Fibroblast of skin of right biceps (primary cell): ENCODE measurements at regions not wholly inside any gene's neighbourhood (a gene's known extent, or its start where the extent isn't known, plus 50 kb on each side); places are given as distances from the start of the nearest gene placed in this dataset.
"Not testable (repeated sequence)": the region's sequence is repeated elsewhere in the genome, so short reads cannot be mapped to it uniquely, and the experiment has no call there.

ENCODE experiments used
- DNase-seq: peaks from one replicate; pipeline ENCODE4 v3.0.0-alpha.2; 2013

- DNase-seq, result no peak
These were observed 934.2 kb downstream of the TTLL7 start for GRCh38 chr1:83064589-83065242.

GRCh38 chr1:83060651-83061390 is 938.1 kb downstream of the TTLL7 start:
- DNase-seq, result no peak

GRCh38 chr1:83060221-83060620 is 938.7 kb downstream of the TTLL7 start:
- no peak for DNase-seq

GRCh38 chr1:83058327-83058726 is 940.6 kb downstream of the TTLL7 start:
- DNase-seq, result no peak

GRCh38 chr1:83055391-83056170 is 943.4 kb downstream of the TTLL7 start:
- peak; percentile 11 for DNase-seq

- no peak for DNase-seq
These were observed 945.5 kb downstream of the TTLL7 start for GRCh38 chr1:83053446-83053845.

- no peak for DNase-seq
These were observed 946.1 kb downstream of the TTLL7 start for GRCh38 chr1:83052865-83053264.

GRCh38 chr1:83051053-83051452 is 947.9 kb downstream of the TTLL7 start:
- DNase-seq, result not testable (repeated sequence)

- DNase-seq, result peak; percentile 74
These were observed 955.7 kb downstream of the TTLL7 start for GRCh38 chr1:83043244-83043643.

GRCh38 chr1:83039091-83039490 is 959.8 kb downstream of the TTLL7 start:
- not testable (repeated sequence) for DNase-seq

GRCh38 chr1:83034851-83035250 is 964.1 kb downstream of the TTLL7 start:
- peak; percentile 67 for DNase-seq

GRCh38 chr1:83033682-83034081 is 965.2 kb downstream of the TTLL7 start:
- peak; percentile 84 for DNase-seq

GRCh38 chr1:83029916-83030315 is 969.0 kb downstream of the TTLL7 start:
- DNase-seq, result peak; percentile 46

- no peak for DNase-seq
These were observed 969.9 kb downstream of the TTLL7 start for GRCh38 chr1:83029050-83029449.

- no peak for DNase-seq
These were observed 970.5 kb downstream of the TTLL7 start for GRCh38 chr1:83028467-83028866.

GRCh38 chr1:83027511-83027910 is 971.4 kb downstream of the TTLL7 start:
- no peak for DNase-seq

- DNase-seq, result peak; percentile 69
These were observed 972.2 kb downstream of the TTLL7 start for GRCh38 chr1:83026745-83027144.

- no peak for DNase-seq
These were observed 974.6 kb downstream of the TTLL7 start for GRCh38 chr1:83024251-83024767.

- no peak for DNase-seq
These were observed 975.7 kb downstream of the TTLL7 start for GRCh38 chr1:83023212-83023611.

GRCh38 chr1:83022206-83022605 is 976.7 kb downstream of the TTLL7 start:
- no peak for DNase-seq

- DNase-seq, result no peak
These were observed 981.2 kb downstream of the TTLL7 start for GRCh38 chr1:83017701-83018100.

GRCh38 chr1:83017276-83017675 is 981.7 kb downstream of the TTLL7 start:
- no peak for DNase-seq

- no peak for DNase-seq
These were observed 982.5 kb downstream of the TTLL7 start for GRCh38 chr1:83016354-83016849.
